ENCODE measurements at regions not wholly inside any gene's neighbourhood (a gene's known extent, or its start where the extent isn't known, plus 50 kb on each side); places are given as distances from the start of the nearest gene placed in this dataset.

DNA sequence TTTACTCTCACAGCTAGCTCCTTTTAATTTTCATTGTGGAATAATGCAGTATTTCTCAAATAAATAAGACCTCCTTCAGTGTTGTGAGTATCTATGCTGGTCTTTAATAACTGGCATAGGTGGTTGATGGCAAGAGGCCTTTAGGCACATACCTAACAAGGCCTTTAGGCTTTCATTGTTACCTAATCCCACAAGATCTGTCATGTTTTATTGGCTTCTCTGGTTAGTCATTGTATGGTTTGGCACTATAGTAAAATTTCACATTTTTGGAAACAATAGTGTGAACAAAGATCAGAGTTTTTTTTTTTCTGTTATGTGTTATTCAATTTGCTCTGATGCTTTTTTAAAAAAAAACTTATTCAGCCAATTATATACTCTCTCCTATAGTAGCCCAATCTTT lies 89.8 kb upstream of the NEUROD1 start:
- TF ChIP-seq, protein P1, sequence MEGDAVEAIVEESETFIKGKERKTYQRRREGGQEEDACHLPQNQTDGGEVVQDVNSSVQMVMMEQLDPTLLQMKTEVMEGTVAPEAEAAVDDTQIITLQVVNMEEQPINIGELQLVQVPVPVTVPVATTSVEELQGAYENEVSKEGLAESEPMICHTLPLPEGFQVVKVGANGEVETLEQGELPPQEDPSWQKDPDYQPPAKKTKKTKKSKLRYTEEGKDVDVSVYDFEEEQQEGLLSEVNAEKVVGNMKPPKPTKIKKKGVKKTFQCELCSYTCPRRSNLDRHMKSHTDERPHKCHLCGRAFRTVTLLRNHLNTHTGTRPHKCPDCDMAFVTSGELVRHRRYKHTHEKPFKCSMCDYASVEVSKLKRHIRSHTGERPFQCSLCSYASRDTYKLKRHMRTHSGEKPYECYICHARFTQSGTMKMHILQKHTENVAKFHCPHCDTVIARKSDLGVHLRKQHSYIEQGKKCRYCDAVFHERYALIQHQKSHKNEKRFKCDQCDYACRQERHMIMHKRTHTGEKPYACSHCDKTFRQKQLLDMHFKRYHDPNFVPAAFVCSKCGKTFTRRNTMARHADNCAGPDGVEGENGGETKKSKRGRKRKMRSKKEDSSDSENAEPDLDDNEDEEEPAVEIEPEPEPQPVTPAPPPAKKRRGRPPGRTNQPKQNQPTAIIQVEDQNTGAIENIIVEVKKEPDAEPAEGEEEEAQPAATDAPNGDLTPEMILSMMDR (IDR thresholded peaks at IDR 0.05; ENCODE audit: low read depth, low read length) = no peak
- no peak for DNase-seq
- Histone ChIP-seq H3K4me3 (ENCODE audit: low read depth, low read length) (no peak overlapping the region), H3K9me3 (ENCODE audit: severe bottlenecking) (no peaks in the 10 kb centered on the region), H3K36me3 (no peaks in the 10 kb centered on the region), H3K27me3 (ENCODE audit: insufficient read depth, low read depth, severe bottlenecking) (no peaks in the 10 kb centered on the region), H3K27ac (no peak overlapping the region)

GRCh38 chr2:181771356-181771755 lies 91.0 kb upstream of the NEUROD1 start:
- Histone ChIP-seq H3K27me3 (ENCODE audit: insufficient read depth, low read depth, severe bottlenecking) (no peaks in the 10 kb centered on the region), H3K4me3 (ENCODE audit: low read depth, low read length) (no peak overlapping the region), H3K36me3 (no peaks in the 10 kb centered on the region), H3K9me3 (ENCODE audit: severe bottlenecking) (no peaks in the 10 kb centered on the region), H3K27ac (no peak overlapping the region)
- TF ChIP-seq, protein P1 (IDR thresholded peaks at IDR 0.05; ENCODE audit: low read depth, low read length) = no peak
- no peak for DNase-seq

DNA sequence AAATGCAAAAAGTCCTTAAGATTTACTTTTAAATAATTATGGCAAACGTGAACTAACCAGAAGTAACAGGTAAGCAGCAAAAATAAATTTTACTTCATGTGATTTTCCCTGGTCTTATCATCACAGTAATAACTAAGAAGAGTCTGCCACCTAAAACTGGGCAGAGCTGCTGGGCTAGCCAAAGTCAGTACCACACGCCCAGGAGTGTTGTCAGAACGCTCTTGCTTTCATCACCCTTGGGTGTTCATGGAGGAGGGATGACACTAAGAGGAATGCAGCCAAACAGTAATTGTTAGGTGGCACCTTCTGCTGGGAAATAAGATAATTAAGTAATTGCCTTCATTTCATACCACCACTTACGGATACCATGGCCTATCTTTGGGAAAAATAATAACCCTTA lies 92.0 kb upstream of the NEUROD1 start:
- Histone ChIP-seq H3K27me3 (ENCODE audit: insufficient read depth, low read depth, severe bottlenecking) (no peaks in the 10 kb centered on the region), H3K4me3 (ENCODE audit: low read depth, low read length) (no peak overlapping the region), H3K9me3 (ENCODE audit: severe bottlenecking) (no peaks in the 10 kb centered on the region), H3K27ac (no peak overlapping the region), H3K36me3 (no peaks in the 10 kb centered on the region)
- no peak for DNase-seq
- TF ChIP-seq, protein P1 (IDR thresholded peaks at IDR 0.05; ENCODE audit: low read depth, low read length) = no peak

GRCh38 chr2:181772777-181773176 lies 92.5 kb upstream of the NEUROD1 start:
- DNase-seq = no peak
- TF ChIP-seq, protein P1 (IDR thresholded peaks at IDR 0.05; ENCODE audit: low read depth, low read length) = no peak
- Histone ChIP-seq H3K27me3 (ENCODE audit: insufficient read depth, low read depth, severe bottlenecking) (no peaks in the 10 kb centered on the region), H3K4me3 (ENCODE audit: low read depth, low read length) (no peak overlapping the region), H3K27ac (no peak overlapping the region), H3K36me3 (no peaks in the 10 kb centered on the region), H3K9me3 (ENCODE audit: severe bottlenecking) (no peaks in the 10 kb centered on the region)

- Histone ChIP-seq H3K27ac (no peak overlapping the region), H3K36me3 (no peaks in the 10 kb centered on the region), H3K4me3 (ENCODE audit: low read depth, low read length) (no peak overlapping the region), H3K9me3 (ENCODE audit: severe bottlenecking) (no peaks in the 10 kb centered on the region), H3K27me3 (ENCODE audit: insufficient read depth, low read depth, severe bottlenecking) (no peaks in the 10 kb centered on the region)
- DNase-seq = no peak
- TF ChIP-seq, protein P1 (IDR thresholded peaks at IDR 0.05; ENCODE audit: low read depth, low read length) = no peak
Measured at GRCh38 chr2:181774685-181775084, 94.4 kb upstream of the NEUROD1 start.

- TF ChIP-seq, protein P1 (IDR thresholded peaks at IDR 0.05; ENCODE audit: low read depth, low read length) = no peak
- H3K27me3 ChIP-seq (ENCODE audit: insufficient read depth, low read depth, severe bottlenecking) = no peaks in the 10 kb centered on the region
- no peak for DNase-seq
- H3K4me3 ChIP-seq (ENCODE audit: low read depth, low read length) = no peak overlapping the region
- H3K9me3 ChIP-seq (ENCODE audit: severe bottlenecking) = no peaks in the 10 kb centered on the region
- H3K36me3 ChIP-seq = no peaks in the 10 kb centered on the region
- no peak overlapping the region for H3K27ac ChIP-seq
Measured at GRCh38 chr2:181776336-181776735, 96.0 kb upstream of the NEUROD1 start.
